NCI-H2227 (cell line): ENCODE measurements at regions not wholly inside any gene's neighbourhood (a gene's known extent, or its start where the extent isn't known, plus 50 kb on each side); places are given as distances from the start of the nearest gene placed in this dataset.
"Not testable (repeated sequence)": the region's sequence is repeated elsewhere in the genome, so short reads cannot be mapped to it uniquely, and the experiment has no call there.

Source experiments
- DNase-seq: peaks from one replicate; lab custom pipeline; 2025; ENCODE audit not compliant: unreplicated experiment; lab: John Stamatoyannopoulos, UW

DNA sequence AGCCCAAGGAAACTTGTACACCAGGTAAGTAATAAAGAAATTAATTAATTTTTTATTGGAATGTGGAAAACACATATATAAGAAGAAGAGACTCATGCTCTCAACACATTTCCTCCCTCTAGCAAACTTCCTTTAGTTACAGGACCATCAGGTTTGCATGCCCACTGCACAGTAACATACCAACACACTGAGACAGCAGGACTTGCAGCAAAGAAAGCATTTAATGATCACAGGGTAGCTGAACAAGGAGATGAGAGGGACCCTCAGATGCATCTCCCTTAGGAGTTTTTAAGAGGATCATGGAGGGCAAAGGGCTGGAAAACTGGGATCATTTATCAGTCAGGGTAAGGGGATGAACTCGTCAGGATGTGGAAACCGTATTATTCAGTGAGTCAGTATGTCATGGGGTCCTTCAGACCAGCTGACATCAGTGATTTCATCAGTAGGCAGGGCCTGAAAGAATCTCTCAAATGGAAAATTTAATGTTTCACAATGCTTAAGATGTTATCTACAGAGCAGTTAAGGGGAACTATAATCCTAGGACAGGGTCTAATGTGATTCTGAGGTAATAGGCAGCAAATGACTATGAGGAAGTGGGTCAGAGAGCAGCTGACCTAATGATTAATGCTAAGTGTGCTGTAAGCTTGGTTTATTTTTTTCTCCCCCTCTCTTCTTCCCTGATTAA is 193.8 kb upstream of the RND3 start:
- DNase-seq = no peak

DNA sequence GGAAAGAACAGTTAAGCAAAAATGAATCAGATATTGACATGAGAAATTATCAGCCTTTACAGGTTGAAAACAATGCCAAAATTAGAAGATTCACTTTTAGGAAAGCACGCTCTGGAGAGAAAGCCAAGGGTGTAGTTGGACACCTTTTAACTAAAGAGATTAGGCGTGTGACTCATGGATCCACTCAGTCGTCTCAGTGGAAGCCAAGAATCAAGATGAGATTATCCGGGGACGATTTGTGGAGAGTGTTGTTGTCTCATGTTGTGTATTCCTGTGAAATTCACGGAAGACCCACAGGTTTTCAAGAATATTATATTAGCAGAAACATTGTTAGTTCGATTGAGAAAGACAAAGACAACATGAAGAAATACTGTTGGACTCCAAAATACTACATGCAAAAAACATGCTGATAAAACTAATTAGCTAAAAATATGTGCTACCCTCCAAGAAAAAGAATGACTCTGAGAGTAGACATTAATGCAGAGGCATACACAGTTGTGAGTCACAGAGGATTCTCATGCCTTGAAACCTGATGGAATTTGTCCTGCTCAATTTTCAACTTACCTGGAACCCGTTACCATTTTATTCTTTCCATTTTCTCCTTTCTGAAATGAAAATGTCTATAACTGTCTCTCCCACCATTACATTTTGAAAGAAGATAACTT is 192.1 kb upstream of the RND3 start:
- DNase-seq = no peak

DNA sequence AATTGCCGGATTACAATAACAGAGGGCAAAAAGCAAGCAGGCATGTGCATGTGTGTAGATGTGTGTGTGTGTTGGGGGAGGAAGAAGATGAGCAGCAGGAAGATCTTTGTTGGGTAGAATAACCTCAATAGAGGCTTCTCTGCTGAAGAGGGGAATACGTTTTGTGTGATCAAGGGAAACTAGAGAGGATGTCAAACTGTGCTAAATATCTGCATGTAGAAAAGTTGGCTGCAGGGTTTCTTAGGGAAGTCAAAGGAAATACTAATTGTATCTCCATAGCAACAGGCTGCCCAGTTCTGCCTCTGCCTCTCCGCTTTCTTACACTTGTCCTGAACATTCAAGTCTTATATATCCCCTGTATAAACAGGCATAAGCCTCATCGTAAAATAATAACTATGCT is 190.1 kb upstream of the RND3 start:
- DNase-seq = no peak

DNA sequence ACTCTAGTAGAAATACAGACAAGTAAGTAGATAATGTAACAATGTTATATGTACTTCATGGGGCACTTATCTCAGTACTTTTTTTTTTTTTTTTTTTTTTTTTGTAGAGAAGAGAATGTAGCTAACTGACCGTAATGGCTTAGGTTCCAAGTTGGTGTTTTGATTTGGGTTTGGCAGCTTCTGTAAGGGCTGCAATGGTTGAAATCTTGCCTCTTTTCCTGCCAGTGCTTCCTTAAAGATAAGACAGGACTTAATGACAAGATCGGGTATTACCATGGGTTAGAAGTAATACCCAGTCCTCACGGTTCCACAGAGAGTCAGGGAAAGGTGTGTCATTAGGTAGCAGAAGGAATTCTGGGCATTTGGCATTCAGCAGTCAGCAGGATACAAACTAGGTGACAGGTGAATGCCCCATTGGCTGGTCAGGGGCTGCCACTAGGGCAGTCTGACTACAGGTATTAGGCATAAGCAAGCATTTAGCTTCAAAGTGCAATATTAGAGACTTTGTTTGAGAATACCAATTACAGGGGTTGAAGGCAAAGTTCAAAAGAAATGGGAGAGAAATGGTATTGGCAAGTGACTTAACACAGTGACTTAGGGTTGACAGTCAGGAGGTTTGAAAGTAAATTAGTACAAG is 189.4 kb upstream of the RND3 start:
- DNase-seq = no peak

DNA sequence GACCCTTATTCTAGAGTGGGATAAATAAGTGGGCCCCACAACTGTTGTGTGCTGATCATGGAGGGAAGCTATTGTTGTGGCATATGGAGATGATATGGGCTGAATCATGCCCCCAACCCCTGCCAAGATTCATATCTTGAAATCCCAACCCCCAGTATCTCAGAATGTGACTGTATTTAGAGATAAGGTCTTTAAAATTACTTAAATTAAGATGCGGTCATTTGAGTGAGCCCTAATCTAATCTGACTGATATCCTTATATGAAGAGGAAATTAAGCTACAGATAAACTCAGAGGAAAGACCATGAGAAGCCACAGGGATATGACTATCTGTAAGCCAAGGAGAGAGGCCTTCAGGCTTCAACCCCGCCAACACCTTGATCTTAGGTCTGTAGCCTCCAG is 188.3 kb upstream of the RND3 start:
- DNase-seq = no peak

DNA sequence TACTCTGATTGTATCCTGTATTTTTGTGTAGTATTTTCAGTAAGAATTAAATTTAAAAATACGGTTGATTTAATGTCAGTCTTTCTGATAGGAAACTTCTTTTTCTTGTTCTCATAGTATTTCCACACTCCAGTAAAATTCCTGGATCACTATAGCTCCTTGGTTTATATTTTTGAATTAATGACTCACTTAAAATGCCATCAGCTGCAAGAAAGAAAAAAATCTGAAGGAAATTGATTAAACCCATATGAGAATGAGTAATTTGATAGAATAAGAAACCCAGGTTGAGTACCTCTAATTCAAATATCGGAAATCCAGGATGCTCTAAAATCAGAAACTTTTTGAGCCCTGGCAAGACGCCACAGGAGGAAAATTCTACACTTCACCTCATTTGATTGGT is 186.8 kb upstream of the RND3 start:
- no peak for DNase-seq

DNA sequence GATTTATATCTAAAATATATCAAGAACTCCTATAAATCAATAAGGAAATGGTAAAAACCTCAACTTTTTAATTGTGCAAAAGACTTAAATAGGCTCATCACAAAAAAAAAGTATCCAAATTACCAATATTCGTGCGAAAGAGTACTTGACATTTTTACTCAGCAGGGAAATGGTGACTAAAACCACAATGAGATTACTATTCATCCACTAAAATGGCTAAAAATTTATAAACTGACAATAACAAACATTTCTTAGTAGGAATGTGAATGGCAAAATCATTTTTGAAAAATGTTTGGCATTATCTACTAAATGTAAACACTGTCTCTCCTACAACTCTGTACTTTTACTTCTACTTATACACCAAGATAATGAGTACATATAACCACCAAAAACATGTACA is 184.8 kb upstream of the RND3 start:
- DNase-seq = no peak

DNA sequence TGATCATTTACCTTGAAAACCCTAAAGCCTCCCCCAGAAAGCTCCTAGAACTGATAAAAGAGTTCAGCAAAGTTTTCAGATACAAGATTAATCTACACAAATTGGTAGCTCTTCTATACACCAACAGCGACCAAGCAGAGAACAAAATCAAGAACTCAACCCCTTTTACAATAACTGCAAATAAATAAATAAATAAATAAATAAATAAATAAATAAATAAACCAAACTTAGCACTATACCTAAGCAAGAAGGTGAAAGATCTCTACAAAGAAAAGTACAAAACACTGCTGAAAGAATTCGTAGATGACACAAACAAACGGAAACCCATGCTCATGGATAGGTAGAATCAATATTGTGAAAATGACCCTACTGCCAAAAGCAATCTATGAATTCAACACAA is 182.0 kb upstream of the RND3 start:
- DNase-seq = no peak

DNA sequence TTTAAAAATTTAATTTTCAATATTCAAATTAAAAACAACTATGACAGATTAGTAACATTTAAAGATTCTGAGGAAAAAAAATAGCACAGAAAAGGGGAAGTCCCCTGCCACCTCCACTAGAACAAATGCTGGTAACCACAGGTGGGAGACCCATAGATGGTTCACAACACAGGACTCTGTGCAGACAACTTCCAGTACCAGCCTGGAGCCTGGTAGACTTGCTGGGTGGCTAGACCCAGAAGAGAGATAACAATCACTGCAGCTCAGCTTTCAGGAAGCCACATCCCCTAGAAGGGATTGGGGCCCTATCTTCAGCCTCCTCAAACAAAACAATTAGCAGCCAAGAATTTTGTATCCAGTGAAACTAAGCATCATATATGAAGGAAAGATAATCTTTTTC is 179.6 kb upstream of the RND3 start:
- not testable (repeated sequence) for DNase-seq

DNA sequence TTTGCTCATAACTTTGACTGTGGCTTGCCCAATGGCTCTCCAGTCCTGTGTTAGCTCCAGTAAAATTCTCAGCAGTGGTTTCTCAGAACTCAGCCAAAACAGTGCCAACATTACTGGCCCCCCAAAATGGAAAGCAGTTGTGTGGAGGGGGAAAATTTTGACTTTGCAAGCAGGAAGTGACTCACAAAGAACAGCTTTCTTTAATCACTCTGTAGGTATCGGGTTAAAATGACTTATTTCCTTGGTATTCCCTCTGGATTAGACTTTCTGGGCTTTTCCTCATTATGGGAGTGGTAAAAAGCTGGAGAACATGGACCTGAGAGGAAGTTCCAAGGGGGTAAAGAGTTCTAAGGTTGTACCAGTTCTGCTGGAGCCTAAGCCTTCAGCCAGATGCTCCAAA is 175.7 kb upstream of the RND3 start:
- no peak for DNase-seq

DNA sequence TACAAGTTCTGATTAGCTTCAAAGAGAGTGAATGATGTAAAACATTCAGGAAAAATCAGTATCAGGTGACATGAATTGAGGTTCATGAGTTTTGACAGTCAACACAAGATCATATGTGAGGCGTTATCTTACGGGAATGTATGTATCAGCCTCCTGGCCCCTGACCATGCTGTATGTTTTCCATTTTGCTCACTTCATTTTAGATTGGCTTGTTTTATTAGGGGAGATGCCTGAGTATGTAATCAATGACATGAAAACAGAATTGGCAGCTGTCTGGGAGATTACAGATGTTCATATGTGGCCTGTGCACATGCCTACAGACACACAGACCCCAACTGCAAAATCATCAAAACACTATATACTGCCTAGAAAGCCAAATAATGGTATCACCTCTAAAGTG is 168.5 kb upstream of the RND3 start:
- DNase-seq = no peak

DNA sequence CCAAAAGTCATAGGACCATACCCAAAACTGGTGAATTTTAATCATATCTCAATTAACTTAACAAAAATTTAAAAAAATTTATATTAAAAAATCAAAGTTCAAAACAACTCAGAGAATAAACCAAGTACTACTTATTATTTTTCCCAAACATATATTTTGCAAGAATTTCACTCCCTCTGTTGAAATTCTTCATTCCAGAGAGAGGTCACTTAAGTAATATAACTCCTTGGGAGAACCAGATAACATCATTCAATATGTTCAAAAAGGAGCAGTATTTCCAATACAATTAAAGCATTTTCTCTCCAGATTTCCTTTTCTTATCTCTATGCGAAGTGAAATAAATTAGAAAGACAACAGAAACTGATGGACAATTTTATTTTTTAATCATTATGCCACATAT is 165.9 kb upstream of the RND3 start:
- DNase-seq = no peak

DNA sequence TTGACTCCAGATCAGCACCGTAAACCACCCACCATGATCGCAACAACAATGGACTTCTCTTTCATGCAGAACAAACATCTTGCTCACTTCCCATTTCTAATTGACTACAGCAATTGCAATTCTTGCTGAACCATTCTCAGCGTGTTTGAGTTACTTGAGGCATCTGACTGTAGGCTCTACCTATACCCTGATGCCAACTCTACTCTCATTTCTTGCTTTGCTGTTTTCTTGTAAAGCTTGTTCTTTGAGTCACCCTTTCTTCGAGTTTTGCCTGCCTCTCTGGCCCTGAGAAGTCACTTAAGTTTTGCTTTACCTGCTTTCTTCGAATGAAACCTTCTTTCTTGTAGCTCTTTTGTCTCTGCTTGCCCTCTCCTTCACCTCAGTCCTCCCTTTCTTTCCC is 160.5 kb upstream of the RND3 start:
- no peak for DNase-seq

DNA sequence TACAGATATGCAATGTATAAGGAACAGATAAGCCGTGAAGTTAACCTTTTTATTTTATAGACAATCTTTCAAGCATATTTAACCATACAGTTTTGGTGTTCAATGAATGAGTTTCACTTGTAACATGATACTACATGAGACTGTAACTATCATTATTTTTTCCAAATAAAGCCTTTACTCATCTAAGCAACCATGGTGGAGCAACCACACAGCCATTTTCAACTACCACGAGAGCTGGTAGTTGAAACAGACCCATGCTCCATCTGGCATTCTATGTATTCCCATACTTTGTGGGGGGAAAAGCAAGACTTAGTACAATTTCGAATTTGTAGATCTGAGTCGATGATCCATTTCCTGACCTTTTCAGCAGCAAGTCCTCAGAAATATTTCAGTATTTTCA is 159.3 kb upstream of the RND3 start:
- no peak for DNase-seq

DNA sequence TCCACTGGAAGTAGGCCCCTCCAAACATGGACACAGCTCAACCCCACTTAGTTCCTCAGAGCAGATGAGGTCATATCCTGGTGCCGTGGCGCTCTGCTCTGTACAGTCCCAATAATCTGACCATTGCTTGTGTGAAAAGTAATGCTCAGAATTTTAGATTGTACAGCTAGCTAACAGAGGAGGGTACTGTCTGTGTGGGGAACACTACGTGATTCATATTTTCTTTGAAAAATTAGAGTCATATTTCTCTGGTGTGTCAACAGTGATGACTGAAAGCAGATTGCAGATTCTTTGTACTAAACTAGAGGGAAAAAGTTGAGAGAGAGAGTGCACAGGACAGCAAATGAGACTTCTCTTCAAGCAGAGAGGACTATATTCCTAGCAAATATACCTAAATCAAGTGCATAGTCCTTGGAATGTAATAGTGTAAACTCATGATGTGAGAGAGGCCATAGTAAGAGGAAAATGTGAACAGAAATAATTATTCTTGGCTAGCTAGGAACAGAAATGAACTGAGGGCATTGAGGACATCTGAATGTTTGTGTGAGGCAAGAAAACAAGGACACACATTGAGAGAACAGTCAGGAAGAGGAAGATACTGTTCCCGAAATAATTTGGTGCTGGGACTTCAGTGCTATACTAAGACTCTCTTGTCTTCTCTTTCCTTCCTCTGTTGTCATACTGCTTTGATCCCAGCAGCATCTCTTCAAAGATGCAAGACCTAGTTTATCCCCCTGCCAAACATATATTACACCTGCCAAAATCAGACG is 157.0 kb upstream of the RND3 start:
- no peak for DNase-seq

DNA sequence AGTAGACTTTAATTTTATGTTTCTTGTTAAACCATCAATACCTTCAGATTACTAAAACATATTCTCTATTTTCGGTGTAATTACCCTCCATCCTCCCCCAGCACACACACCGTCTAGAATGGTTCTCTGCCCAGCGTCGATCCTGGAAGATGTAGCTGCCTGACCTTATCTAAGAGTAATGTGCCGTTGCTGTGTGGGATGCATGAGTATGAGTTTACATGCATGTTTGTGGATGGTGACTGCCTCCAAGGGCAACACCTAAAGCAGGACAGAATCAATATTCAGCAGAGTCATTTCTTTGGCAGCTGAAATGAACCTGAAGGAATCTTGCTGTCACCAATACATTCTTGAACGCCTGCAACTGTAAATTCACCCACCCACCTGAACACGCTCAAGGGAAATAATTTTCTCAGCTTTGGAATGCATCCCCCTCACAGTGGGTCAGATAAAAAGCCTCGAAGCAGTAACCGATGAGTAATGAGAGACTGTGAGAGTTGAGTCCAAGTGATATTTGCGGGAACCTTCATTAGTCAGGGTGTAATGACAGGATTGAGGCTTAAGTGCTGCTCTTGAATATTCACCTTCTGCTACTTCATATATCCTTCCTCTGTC is 155.8 kb upstream of the RND3 start:
- peak; percentile 10 for DNase-seq

DNA sequence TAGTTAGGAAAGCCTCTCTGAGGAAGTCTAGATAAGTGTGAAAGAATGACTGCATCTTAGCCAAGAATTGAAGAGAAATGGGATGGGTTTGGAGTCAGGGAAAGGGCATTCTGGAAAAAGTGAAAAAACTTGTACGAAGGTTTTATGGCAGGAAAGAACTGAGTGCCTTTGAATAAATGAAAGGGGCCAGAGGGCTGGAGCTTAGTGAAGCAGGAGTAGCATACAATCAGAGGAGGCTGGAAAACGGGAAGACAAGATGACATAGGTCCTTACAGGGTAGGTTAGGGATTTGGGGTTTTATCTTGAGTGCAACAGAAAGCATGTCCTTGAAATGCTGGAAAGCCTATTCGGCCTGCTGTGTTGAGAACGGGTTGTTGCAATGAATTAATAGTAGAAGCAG is 152.6 kb upstream of the RND3 start:
- DNase-seq = no peak

DNA sequence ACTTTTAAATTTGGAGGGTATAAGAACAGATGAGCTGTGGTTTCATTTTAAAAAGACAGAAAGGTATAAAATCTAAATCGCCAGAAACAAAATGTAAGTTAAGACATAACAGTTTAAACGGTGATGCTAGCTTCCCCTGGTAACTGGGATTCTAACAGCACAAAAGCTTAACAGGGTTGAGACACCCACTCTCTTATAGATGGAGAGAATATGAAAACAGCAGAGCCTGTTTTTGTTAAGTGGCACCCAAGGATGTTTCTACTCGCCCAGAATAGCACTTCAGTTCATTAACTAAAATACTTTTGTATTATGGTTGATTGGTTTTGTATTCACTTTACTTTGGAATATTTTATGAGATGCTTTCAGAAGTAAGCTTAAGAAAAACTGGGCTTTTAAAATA is 151.9 kb upstream of the RND3 start:
- no peak for DNase-seq

DNA sequence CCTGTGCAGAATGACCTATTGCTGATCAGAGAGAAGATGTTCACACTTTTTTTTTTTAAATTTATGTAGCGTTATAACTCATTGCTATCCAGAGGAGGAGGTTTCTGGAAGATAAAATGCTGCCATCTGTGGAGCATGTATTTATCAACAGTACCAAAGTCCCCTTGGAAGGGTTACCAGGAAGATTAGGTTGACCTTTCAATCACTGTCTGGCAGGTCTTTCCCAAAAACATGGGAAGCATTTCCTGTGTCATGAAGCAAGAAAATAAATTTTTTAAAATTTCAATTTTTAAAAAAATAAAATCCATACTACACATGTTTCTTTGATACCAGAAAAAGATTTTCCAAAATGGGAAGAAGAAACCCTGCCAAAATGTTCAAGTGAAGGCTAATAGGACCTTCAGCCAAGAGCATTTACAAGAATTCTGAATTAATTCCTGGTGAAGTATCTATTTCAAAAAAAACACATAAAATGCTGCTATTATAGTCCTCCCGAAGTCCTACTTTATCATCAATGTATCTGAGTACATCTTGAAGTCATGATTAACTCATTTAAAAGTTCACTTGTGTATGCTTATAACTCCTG is 143.9 kb upstream of the RND3 start:
- DNase-seq = no peak

DNA sequence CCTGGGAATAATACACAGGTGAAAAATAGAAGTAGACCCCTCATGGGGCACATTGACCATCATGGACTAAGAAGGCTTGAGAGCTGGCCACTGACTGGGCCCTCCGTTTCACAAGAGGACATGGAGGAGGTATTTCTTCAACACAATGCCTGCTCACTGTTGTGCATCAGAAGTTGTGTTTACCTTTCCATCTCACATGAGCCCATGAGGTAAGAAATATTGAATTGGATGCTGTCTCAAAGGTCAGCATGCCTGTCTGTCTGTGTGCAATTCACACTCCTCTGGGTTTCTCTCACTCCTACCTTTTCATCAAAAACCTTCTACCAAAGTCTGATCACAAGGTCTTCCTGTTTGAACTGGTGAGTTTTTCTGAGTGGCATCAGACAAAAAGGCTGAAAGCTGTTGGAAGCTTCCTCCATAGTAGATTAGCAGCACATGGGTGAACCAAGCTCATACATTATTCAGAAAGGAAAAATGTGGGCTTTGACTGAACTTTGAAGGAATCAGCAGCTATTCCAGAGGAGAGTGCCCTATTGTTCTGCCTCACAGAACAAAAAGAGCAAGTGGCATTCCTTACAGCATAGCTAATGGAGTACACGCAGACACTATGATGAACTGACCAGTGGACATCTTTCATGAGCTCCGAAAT is 143.2 kb upstream of the RND3 start:
- DNase-seq = no peak

DNA sequence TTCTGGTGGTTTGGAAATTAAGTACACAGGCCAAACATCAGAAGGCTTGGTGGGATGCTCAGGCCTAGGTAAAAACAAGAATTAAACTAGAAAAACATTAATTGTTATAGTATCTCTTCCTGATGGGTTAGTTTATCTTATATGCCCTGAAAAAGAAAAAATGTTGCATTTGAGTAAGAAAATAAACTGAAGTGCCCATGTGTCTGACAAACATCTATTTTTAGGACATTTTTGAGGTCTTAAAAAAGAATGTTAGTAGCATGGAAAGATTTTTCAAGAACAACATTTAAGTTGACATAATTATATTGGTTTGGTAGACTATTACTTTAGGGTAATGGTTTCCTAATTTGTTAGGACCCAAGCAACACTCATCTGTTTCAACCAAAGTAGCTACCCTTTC is 140.1 kb upstream of the RND3 start:
- DNase-seq = no peak
